Activated CD4-positive, alpha-beta T cell treated with anti-CD3 and anti-CD28 coated beads, Interleukin-2, amount 10 ng/mL, durations not matched to agents 7 days and 5 days (primary cell): ENCODE measurements at regions not wholly inside any gene's neighbourhood (a gene's known extent, or its start where the extent isn't known, plus 50 kb on each side); places are given as distances from the start of the nearest gene placed in this dataset.
"Not testable (repeated sequence)": the region's sequence is repeated elsewhere in the genome, so short reads cannot be mapped to it uniquely, and the experiment has no call there.

Source experiments
- CTCF ChIA-PET: fragments of 350-600 bp; sonication (Branson Sonifier 250); formaldehyde crosslinking; loops from one replicate; lab custom pipeline; 2021; ENCODE audit warnings: antibody characterized with exemption; lab: Charles Lee
- POLR2A ChIA-PET: fragments of 350-600 bp; sonication (Branson Sonifier 250); formaldehyde crosslinking; loops from one replicate; lab custom pipeline; 2021; ENCODE audit warnings: antibody characterized with exemption; lab: Charles Lee
- DNase-seq: peaks from one replicate; pipeline ENCODE4 v3.0.0-alpha.2; 2020
- H3K27ac Mint-ChIP-seq: one replicate; pipeline ENCODE4 v1.8.0; 2021; ENCODE audit warnings: mild to moderate bottlenecking, moderate library complexity, mixed read lengths
- H3K27me3 Mint-ChIP-seq: one replicate; pipeline ENCODE4 v1.8.0; 2021; ENCODE audit warnings: mixed read lengths
- H3K36me3 Mint-ChIP-seq: one replicate; pipeline ENCODE4 v1.8.0; 2021; ENCODE audit warnings: low read depth, mixed read lengths
- H3K4me1 Mint-ChIP-seq: one replicate; pipeline ENCODE4 v1.8.0; 2021; ENCODE audit warnings: mixed read lengths
- H3K4me3 Mint-ChIP-seq: one replicate; pipeline ENCODE4 v1.8.0; 2021; ENCODE audit warnings: mild to moderate bottlenecking, moderate library complexity, mixed read lengths
- H3K9me3 Mint-ChIP-seq: one replicate; pipeline ENCODE4 v1.8.0; 2021; ENCODE audit warnings: mixed read lengths

DNA sequence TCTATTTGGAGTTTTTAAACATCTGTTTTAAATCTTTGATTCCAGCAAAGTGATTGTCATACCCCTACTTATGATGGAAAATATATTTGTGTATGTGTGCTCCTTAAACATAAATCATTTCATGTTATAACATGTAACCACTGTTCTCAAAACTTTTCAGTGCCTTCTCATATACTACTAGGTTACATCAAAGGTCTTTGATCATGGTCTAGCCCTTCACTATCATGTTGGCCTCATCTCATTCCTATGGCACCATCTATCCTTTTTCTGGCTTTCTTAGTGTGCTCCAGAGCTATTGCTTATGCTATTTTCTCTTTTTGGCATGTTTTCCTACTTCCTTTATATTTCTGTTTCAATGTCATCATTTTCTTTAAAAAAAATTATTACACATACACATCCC lies 367.9 kb upstream of the SLC39A10 start:
- Mint-ChIP-seq H3K4me3 (no peak overlapping the region), H3K27me3 (no peaks in the 10 kb centered on the region), H3K4me1 (no peaks in the 10 kb centered on the region), H3K9me3 (no peaks in the 10 kb centered on the region), H3K36me3 (no peaks in the 10 kb centered on the region), H3K27ac (no peak overlapping the region)
- POLR2A ChIA-PET: no interaction called here
- no peak for DNase-seq
- CTCF ChIA-PET: no interaction called here

DNA sequence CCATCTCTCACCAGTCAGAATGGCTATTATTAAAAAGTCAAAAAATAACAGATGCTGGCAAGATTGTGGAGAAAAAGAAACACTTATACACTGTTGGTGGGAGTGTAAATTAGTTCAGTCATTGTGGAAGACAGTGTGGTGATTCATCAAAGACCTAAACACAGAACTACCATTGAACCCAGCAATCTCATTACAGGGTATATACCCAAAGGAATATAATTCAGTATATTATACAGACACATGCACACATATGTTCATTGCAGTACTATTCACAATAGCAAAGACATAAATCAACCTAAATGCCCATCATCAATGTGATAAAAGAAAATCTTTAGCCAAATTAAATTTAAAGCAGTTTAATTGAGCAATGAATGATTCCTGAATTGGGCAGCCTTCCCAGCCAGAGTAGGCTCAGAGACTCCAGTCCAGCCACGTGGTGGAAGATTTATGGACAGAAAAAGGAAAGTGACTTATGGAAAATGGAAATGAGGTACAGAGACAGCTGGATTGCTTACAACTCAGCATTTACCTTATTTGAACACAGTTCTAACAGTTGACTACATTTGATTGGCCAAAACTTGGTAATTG lies 377.1 kb upstream of the SLC39A10 start:
- POLR2A ChIA-PET: no interaction called here
- H3K27ac Mint-ChIP-seq: no peak overlapping the region
- H3K27me3 Mint-ChIP-seq: no peaks in the 10 kb centered on the region
- H3K36me3 Mint-ChIP-seq: no peaks in the 10 kb centered on the region
- CTCF ChIA-PET: no interaction called here
- peaks cover 2% of the 10 kb centered on the region for H3K9me3 Mint-ChIP-seq
- DNase-seq: no peak
- H3K4me1 Mint-ChIP-seq: no peaks in the 10 kb centered on the region
- no peak overlapping the region for H3K4me3 Mint-ChIP-seq

DNA sequence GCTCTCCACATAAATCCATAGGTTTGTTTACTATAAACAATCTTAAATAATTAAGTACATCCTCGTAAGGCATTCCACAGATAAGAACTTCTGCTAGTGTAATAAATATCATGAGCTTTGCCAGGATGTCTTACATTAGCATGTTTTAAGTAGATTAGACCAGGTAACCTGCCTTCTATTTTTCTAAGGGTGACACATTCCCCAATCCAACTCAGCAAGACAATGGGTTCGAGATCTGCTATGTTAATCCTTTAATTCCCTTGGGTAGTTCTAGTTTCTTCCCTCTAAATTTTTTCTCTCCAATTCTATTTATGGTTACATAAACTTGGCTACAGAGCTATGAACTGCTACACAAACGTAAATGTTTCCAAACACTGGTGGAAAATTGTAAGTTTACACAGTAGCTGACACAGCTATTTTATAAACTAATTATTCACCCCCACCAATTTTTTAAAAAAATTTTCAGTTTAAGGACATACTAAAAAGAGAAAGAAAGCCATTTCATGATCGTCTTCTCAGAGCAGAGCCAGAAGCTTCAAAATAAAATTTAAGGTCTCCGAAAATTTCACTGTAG lies 386.5 kb upstream of the SLC39A10 start:
- Mint-ChIP-seq H3K4me1 (no peaks in the 10 kb centered on the region), H3K27me3 (peaks cover 6% of the 10 kb centered on the region), H3K36me3 (no peaks in the 10 kb centered on the region), H3K4me3 (no peak overlapping the region), H3K9me3 (no peaks in the 10 kb centered on the region), H3K27ac (no peak overlapping the region)
- CTCF ChIA-PET: no interaction called here
- DNase-seq: no peak
- POLR2A ChIA-PET: no interaction called here

DNA sequence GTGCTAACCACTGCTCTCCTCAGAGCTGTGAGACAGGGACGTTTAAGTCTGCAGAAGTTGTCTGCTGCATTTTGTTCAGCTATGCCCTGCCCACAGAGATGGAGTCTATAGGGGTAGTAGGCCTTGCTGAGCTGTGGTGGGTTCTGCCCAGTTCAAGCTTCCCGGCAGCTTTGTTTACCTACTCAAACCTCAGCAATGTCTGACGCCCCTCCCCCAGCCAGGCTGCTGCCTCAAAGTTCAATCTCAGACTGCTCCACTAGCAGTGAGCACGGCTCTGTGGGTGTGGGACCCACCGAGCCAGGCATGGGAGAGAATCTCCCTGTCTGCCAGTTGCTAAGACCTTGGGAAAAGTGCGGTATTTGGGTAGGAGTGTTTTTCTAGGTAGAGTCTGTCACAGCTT lies 387.8 kb upstream of the SLC39A10 start:
- Mint-ChIP-seq H3K4me1 (no peaks in the 10 kb centered on the region), H3K9me3 (no peaks in the 10 kb centered on the region), H3K27ac (no peak overlapping the region), H3K27me3 (peaks cover 4% of the 10 kb centered on the region), H3K36me3 (no peaks in the 10 kb centered on the region), H3K4me3 (no peak overlapping the region)
- POLR2A ChIA-PET: no interaction called here
- CTCF ChIA-PET: no interaction called here
- DNase-seq: no peak

DNA sequence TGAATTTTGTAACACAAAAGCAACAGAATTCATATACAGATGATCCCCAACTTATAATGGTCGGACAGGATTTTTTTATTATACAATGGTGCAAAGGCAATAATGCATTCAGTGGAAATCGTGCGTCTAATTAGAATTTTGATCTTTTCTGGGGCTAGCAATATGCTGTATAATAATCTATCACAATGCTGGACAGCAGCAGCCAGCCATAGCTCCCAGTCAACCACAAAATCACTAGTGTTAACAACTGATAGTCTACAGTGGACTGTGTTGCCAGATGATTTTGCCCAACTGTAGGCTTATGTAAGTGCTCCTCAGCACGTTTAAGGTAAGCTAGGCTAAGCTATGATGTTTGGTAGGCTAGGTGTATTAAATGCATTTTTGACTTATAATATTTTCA lies 399.0 kb upstream of the SLC39A10 start:
- ChIA-PET CTCF (no interaction called here), POLR2A (no interaction called here)
- Mint-ChIP-seq H3K36me3 (no peaks in the 10 kb centered on the region), H3K4me1 (no peaks in the 10 kb centered on the region), H3K27ac (no peak overlapping the region), H3K4me3 (no peak overlapping the region), H3K27me3 (peaks cover 8% of the 10 kb centered on the region), H3K9me3 (no peaks in the 10 kb centered on the region)
- DNase-seq: no peak

DNA sequence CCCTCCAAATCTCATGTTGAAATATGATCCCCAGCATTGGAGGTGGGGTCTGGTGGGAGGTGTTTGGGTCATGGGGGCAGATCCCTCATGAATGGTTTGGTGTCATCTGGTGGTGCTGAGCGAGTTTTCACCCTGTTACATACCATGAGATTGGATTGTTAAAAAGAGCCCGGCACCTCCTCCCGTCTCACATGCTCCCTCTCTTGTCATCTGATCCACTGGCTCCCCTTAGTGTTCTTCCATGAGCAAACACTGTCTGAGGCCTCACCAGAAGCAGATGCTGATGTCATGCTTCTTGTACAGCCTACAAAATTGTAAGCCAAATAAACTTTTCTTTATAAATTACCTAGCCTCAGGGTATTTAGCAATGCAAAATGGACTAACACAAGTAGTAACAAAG lies 405.0 kb upstream of the SLC39A10 start:
- H3K36me3 Mint-ChIP-seq: no peaks in the 10 kb centered on the region
- peaks cover 3% of the 10 kb centered on the region for H3K9me3 Mint-ChIP-seq
- POLR2A ChIA-PET: no interaction called here
- CTCF ChIA-PET: no interaction called here
- no peak for DNase-seq
- H3K27ac Mint-ChIP-seq: no peak overlapping the region
- no peaks in the 10 kb centered on the region for H3K4me1 Mint-ChIP-seq
- peaks cover 2% of the 10 kb centered on the region for H3K27me3 Mint-ChIP-seq
- H3K4me3 Mint-ChIP-seq: no peak overlapping the region

DNA sequence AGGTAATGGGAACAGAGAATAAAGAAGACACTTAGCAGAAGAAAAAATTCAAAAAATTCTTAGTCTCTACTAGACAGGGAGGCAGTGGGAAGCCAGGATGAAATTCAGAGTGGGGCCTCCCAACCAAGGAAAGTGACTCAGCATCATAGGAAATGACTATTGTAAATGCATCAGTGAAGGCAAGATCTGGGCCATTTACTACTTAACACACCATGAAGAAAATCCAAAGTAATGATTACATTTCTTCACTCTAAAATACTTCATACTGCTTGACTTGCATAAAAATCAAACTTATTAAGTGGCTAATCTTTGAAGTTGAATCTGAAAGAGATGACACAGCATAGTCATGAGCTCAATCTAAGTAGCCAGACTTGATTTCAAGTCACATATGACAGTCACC lies 405.8 kb upstream of the SLC39A10 start:
- peaks cover 4% of the 10 kb centered on the region for H3K9me3 Mint-ChIP-seq
- POLR2A ChIA-PET: interaction anchor here (0.6 kb wide), 1 partner anchor 87 kb away, joined by 3 read pairs; no protein-coding TSS in a partner anchor
- DNase-seq: no peak
- no peak overlapping the region for H3K27ac Mint-ChIP-seq
- no peak overlapping the region for H3K4me3 Mint-ChIP-seq
- H3K36me3 Mint-ChIP-seq: no peaks in the 10 kb centered on the region
- no peaks in the 10 kb centered on the region for H3K4me1 Mint-ChIP-seq
- CTCF ChIA-PET: no interaction called here
- H3K27me3 Mint-ChIP-seq: peaks cover 2% of the 10 kb centered on the region

DNA sequence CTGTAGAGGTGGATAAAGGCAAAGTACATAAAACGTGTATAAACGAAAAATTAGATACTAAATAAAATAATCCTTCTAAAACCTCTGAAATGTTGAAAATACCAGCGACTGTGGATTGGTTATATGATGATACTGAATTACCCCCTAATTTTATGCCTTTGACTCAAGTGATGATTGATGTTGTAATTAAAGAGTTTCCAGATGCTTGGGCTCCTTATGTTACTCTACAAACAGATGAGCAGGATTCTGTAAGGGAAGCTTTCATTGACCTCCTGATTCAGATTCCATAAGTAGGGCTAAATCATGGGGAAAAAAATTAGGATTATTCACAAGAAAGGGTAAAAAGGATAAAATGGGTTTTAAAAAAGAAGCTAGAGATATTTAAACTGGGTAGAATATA lies 418.2 kb upstream of the SLC39A10 start:
- Mint-ChIP-seq H3K36me3 (no peaks in the 10 kb centered on the region), H3K4me3 (no peak overlapping the region), H3K27ac (no peak overlapping the region), H3K27me3 (no peaks in the 10 kb centered on the region), H3K9me3 (no peaks in the 10 kb centered on the region), H3K4me1 (no peaks in the 10 kb centered on the region)
- ChIA-PET POLR2A (no interaction called here), CTCF (no interaction called here)
- no peak for DNase-seq

DNA sequence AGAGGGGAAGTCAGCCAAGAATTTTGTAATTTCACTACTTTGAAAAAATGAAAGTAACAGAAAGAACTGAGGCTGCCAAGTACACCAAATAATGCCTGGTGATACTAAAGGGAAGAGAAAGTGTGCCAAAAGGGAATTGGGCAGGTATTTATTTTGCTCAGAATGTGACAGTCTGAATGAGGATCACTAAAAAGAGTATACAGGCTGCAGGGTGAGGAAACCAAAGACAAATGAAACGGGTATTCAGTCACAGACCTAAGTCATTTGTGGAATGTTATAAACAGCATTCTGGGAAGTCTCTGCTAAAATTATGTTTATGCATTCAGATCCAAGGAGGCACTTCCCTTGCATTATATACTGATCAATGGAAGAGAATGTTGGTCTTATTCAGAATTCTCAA lies 418.6 kb upstream of the SLC39A10 start:
- Mint-ChIP-seq H3K27me3 (no peaks in the 10 kb centered on the region), H3K27ac (no peak overlapping the region), H3K9me3 (no peaks in the 10 kb centered on the region), H3K36me3 (no peaks in the 10 kb centered on the region), H3K4me1 (no peaks in the 10 kb centered on the region), H3K4me3 (no peak overlapping the region)
- no peak for DNase-seq
- CTCF ChIA-PET: no interaction called here
- POLR2A ChIA-PET: no interaction called here

DNA sequence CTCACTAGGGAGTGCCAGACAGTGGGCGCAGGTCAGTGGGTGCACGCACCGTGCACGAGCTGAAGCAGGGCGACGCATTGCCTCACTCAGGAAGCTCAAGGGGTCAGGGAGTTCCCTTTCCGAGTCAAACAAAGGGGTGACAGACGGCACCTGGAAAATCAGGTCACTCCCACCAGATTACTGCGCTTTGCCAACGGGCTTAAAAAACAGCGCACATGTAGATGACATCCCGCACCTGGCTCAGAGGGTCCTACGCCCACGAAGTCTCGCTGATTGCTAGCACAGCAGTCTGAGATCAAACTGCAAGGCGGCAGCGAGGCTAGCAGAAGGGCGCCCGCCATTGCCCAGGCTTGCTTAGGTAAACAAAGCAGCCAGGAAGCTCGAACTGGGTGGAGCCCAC lies 428.5 kb upstream of the SLC39A10 start:
- DNase-seq, H3K27me3 Mint-ChIP-seq, CTCF ChIA-PET, H3K4me1 Mint-ChIP-seq, POLR2A ChIA-PET, H3K36me3 Mint-ChIP-seq, H3K4me3 Mint-ChIP-seq, H3K27ac Mint-ChIP-seq, H3K9me3 Mint-ChIP-seq: not testable (repeated sequence)

DNA sequence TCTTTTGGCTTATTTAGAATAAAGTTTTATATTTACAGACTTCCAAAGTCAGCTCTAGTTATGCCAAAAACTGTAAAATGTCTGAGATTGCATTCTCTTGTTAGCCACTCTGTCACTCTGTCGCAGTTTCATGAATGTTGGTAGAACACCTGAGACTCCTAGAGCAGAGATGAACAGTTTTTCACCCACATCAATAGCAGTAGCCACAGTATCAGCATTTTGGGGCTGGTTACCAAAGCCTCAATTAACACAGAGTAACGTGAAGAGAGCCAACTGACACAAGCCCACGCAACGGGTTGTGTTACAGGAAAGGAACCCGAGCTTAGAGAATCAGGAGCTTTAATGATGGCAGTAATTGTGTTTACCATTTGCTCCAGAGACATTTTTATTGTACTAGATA lies 443.0 kb upstream of the SLC39A10 start:
- no peaks in the 10 kb centered on the region for H3K36me3 Mint-ChIP-seq
- ChIA-PET POLR2A (no interaction called here), CTCF (no interaction called here)
- no peak overlapping the region for H3K27ac Mint-ChIP-seq
- no peak for DNase-seq
- H3K27me3 Mint-ChIP-seq: no peaks in the 10 kb centered on the region
- H3K4me3 Mint-ChIP-seq: no peak overlapping the region
- H3K9me3 Mint-ChIP-seq: no peaks in the 10 kb centered on the region
- no peaks in the 10 kb centered on the region for H3K4me1 Mint-ChIP-seq

DNA sequence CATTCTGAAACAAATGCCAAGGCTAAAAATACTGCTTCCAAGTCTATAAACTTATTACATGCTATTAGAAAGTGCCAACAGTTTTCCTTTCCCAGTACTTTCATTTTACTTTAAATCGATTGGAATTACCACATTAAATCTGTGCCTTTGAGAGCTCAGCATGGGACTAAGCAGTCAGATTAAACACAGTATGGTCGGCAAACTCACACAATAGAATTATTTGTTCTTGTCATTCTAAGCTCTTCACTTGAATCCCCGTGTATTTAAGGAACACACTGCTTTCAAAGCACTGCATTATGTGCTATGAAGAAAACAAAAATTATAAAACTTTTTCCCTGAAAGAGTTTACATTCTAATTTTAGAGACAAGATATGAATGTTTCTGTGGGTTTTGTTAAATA lies 444.4 kb upstream of the SLC39A10 start:
- Mint-ChIP-seq H3K4me3 (no peak overlapping the region), H3K36me3 (no peaks in the 10 kb centered on the region), H3K27ac (no peak overlapping the region), H3K27me3 (no peaks in the 10 kb centered on the region), H3K9me3 (no peaks in the 10 kb centered on the region), H3K4me1 (no peaks in the 10 kb centered on the region)
- CTCF ChIA-PET: no interaction called here
- POLR2A ChIA-PET: no interaction called here
- no peak for DNase-seq

DNA sequence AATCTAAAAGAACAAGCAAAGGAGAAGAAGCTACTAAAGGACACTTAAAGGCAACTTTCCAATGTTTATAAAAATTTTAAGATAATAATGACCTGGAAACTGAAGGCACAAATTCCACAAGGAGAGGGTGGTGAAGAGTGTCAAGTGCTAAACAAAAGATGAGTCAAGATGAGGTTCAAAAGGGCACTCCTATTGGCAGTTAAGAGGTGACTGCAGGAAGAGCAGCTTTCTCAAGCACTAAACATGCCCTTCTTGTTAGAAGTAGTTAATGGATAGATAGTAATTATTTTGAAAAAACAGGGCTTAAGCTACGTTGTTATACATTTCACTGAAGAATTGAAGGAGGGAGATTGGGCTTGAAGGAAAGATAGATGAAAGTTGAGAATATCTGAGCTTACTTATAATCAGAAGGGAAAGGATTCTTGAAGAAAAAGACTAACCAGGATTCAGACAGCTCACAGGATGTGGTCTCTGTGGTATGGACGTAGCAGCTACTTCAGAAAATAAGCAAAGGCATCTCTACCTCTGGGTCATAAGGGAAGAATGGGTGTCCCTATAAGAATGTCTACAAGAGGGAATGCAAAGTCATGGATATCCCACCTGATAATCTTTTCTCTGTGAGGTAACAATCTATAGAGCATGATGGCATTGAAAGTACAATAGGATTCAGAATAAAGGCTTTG lies 454.7 kb upstream of the SLC39A10 start:
- DNase-seq: peak; percentile 44
- ChIA-PET CTCF (no interaction called here), POLR2A (interaction anchor here (0.6 kb wide), 1 partner anchor 1190 kb away, joined by 3 read pairs; no protein-coding TSS in a partner anchor)
- H3K36me3 Mint-ChIP-seq: no peaks in the 10 kb centered on the region
- peaks cover 19% of the 10 kb centered on the region for H3K4me1 Mint-ChIP-seq
- no peaks in the 10 kb centered on the region for H3K27me3 Mint-ChIP-seq
- H3K9me3 Mint-ChIP-seq: peaks cover 2% of the 10 kb centered on the region
- no peak overlapping the region for H3K27ac Mint-ChIP-seq
- no peak overlapping the region for H3K4me3 Mint-ChIP-seq
